OCI-LY3 (cell line): ENCODE measurements at regions not wholly inside any gene's neighbourhood (a gene's known extent, or its start where the extent isn't known, plus 50 kb on each side); places are given as distances from the start of the nearest gene placed in this dataset.

ENCODE experiments used
- H2AFZ ChIP-seq: fragments of 200-600, 300-600 bp; shearing (Covaris generic); 2 replicates; pipeline ENCODE4 v1.6.0; 2014; ENCODE audit warnings: antibody characterized with exemption, low read depth, low read length
- H3K27ac ChIP-seq: fragments of 200-600, 300-600 bp; sonication (generic); 2 replicates; pipeline ENCODE4 v1.5.1; 2014; ENCODE audit warnings: mild to moderate bottlenecking, low read length, moderate library complexity, mixed read lengths
- H3K27me3 ChIP-seq: fragments of 200-600, 300-600 bp; sonication (generic); 2 replicates; pipeline ENCODE4 v1.6.1; 2014; ENCODE audit warnings: low read depth, low read length, mixed read lengths
- H3K36me3 ChIP-seq: fragments of 200-600, 300-600 bp; sonication (generic); replicated peaks from 2 replicates; pipeline ENCODE3; 2014; ENCODE audit warnings: low read depth, low read length, mixed read lengths
- H3K4me1 ChIP-seq: fragments of 300-600, 200-600 bp; sonication (generic); 2 replicates; pipeline ENCODE4 v1.6.1; 2014; ENCODE audit warnings: low read length, mixed read lengths
- H3K4me2 ChIP-seq: fragments of 200-600, 300-600 bp; sonication (generic); 2 replicates; pipeline ENCODE4 v1.6.1; 2014; ENCODE audit warnings: low read length, mixed read lengths
- H3K4me3 ChIP-seq: fragments of 300-600, 200-600 bp; sonication (generic); 2 replicates; pipeline ENCODE4 v1.5.1; 2014; ENCODE audit warnings: antibody characterized with exemption, mild to moderate bottlenecking, low read length, moderate library complexity
- H3K79me2 ChIP-seq: fragments of 300-600, 200-600 bp; shearing (Covaris generic); 2 replicates; pipeline ENCODE4 v1.6.1; 2014; ENCODE audit warnings: mild to moderate bottlenecking, low read length, mixed read lengths
- H3K9ac ChIP-seq: fragments of 300-600, 200-600 bp; shearing (Covaris generic); 2 replicates; pipeline ENCODE4 v1.6.0; 2014; ENCODE audit warnings: mild to moderate bottlenecking, low read length, moderate library complexity
- H3K9me3 ChIP-seq: fragments of 200-600, 300-600 bp; shearing (Covaris generic); 2 replicates; pipeline ENCODE4 v1.6.1; 2014; ENCODE audit warnings: low read length, mixed read lengths; ENCODE audit not compliant: insufficient read depth
- H4K20me1 ChIP-seq: fragments of 200-600, 300-600 bp; sonication (generic); 2 replicates; pipeline ENCODE4 v1.6.1; 2016; ENCODE audit warnings: low read length, mixed read lengths; ENCODE audit not compliant: insufficient read depth
- EZH2phosphoT487 ChIP-seq: fragments of 200-600 bp; shearing (Covaris generic); IDR thresholded peaks from 2 replicates; pipeline ENCODE4 v1.6.1; 2018; ENCODE audit warnings: antibody characterized with exemption, mixed run types, low read depth
- TF ChIP-seq, protein P1 (sequence below): fragments of 200-600, 300-600 bp; sonication (generic); IDR thresholded peaks from 2 replicates; pipeline ENCODE4 v1.5.1; 2014; ENCODE audit warnings: antibody characterized with exemption, low read length, low read depth

DNA sequence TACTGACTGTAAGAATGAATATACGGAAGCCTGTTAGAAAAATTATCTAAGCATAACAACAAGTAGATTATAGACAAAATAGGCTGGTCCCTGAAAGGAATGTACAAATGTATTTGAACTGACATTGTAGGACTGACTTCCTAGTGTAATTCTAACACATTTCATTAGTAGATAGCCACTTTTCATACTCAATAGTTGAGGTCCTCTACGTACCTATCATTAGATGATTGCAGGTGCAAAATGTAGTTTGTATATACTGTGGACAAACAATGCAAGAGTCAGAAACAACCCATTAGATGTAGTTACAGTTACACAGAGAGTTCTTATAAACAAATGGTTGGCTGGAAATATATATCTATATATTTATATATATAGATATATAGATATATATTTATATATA, 402.3 kb upstream of the SLITRK6 start:
- Histone ChIP-seq H3K4me1 (no peaks in the 10 kb centered on the region), H3K9me3 (no peaks in the 10 kb centered on the region), H3K27ac (no peak overlapping the region), H3K27me3 (no peaks in the 10 kb centered on the region), H3K9ac (no peak overlapping the region), H3K4me3 (no peak overlapping the region), H3K36me3 (no peaks in the 10 kb centered on the region), H3K79me2 (no peaks in the 10 kb centered on the region), H4K20me1 (no peaks in the 10 kb centered on the region), H3K4me2 (no peak overlapping the region), H2AFZ (no peak overlapping the region)
- TF ChIP-seq EZH2phosphoT487: no peak
- TF ChIP-seq, protein P1, sequence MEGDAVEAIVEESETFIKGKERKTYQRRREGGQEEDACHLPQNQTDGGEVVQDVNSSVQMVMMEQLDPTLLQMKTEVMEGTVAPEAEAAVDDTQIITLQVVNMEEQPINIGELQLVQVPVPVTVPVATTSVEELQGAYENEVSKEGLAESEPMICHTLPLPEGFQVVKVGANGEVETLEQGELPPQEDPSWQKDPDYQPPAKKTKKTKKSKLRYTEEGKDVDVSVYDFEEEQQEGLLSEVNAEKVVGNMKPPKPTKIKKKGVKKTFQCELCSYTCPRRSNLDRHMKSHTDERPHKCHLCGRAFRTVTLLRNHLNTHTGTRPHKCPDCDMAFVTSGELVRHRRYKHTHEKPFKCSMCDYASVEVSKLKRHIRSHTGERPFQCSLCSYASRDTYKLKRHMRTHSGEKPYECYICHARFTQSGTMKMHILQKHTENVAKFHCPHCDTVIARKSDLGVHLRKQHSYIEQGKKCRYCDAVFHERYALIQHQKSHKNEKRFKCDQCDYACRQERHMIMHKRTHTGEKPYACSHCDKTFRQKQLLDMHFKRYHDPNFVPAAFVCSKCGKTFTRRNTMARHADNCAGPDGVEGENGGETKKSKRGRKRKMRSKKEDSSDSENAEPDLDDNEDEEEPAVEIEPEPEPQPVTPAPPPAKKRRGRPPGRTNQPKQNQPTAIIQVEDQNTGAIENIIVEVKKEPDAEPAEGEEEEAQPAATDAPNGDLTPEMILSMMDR: no peak

GRCh38 chr13:86193281-86193680, 394.1 kb upstream of the SLITRK6 start:
- Histone ChIP-seq H3K27ac (no peak overlapping the region), H3K9ac (no peak overlapping the region), H3K4me3 (no peak overlapping the region), H4K20me1 (no peaks in the 10 kb centered on the region), H3K4me1 (no peaks in the 10 kb centered on the region), H3K27me3 (no peaks in the 10 kb centered on the region), H3K4me2 (no peak overlapping the region), H3K79me2 (no peaks in the 10 kb centered on the region), H2AFZ (no peak overlapping the region), H3K9me3 (no peaks in the 10 kb centered on the region), H3K36me3 (no peaks in the 10 kb centered on the region)
- no peak for TF ChIP-seq EZH2phosphoT487
- TF ChIP-seq, protein P1: no peak

- H2AFZ ChIP-seq: no peak overlapping the region
- no peaks in the 10 kb centered on the region for H3K79me2 ChIP-seq
- H3K9me3 ChIP-seq: no peaks in the 10 kb centered on the region
- H4K20me1 ChIP-seq: no peaks in the 10 kb centered on the region
- H3K4me1 ChIP-seq: no peaks in the 10 kb centered on the region
- no peaks in the 10 kb centered on the region for H3K36me3 ChIP-seq
- H3K4me2 ChIP-seq: no peak overlapping the region
- TF ChIP-seq, protein P1: no peak
- TF ChIP-seq EZH2phosphoT487: no peak
- H3K9ac ChIP-seq: no peak overlapping the region
- H3K27ac ChIP-seq: no peak overlapping the region
- H3K4me3 ChIP-seq: no peak overlapping the region
- H3K27me3 ChIP-seq: no peaks in the 10 kb centered on the region
These were observed 389.0 kb upstream of the SLITRK6 start for GRCh38 chr13:86188170-86188569.

DNA sequence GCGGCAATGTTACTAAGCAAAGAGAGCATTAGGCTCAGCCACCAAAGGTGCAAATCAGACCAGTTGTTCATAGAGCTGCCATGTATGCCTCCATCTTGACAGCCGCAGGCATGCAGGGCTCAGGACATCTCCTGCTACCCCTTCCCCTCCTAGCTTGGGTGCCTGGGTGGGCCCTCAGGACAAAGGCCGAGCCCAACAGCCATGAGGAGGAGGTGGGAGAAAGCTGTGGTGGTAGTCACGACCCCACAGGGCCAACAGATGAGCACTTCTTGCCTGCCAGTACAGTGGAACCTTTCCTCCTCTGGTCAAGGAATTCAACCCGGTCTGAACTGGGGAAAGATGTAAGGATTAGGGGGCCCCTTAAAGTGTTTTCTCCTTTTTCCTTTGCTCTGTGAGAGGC, 386.4 kb upstream of the SLITRK6 start:
- H3K79me2 ChIP-seq: no peaks in the 10 kb centered on the region
- no peak overlapping the region for H2AFZ ChIP-seq
- no peak for TF ChIP-seq EZH2phosphoT487
- TF ChIP-seq, protein P1: no peak
- no peaks in the 10 kb centered on the region for H3K36me3 ChIP-seq
- H3K9me3 ChIP-seq: no peaks in the 10 kb centered on the region
- H3K4me3 ChIP-seq: no peak overlapping the region
- H3K4me1 ChIP-seq: no peaks in the 10 kb centered on the region
- H3K27ac ChIP-seq: no peak overlapping the region
- no peak overlapping the region for H3K9ac ChIP-seq
- H3K4me2 ChIP-seq: no peak overlapping the region
- no peaks in the 10 kb centered on the region for H3K27me3 ChIP-seq
- no peaks in the 10 kb centered on the region for H4K20me1 ChIP-seq
